Activated T-cell treated with anti-CD3 and anti-CD28 coated beads, Interleukin-2, amount 50 U/mL, for 72 hours (primary cell): ENCODE measurements at regions not wholly inside any gene's neighbourhood (a gene's known extent, or its start where the extent isn't known, plus 50 kb on each side); places are given as distances from the start of the nearest gene placed in this dataset.

Source experiments
- ATAC-seq, 2 donors: fragments of 150-1000 bp; cut with Tn5 transposase; replicated peaks in 1 of 2; 2 replicates each; pipeline ENCODE4 v1.10.0; 2021; ENCODE audit warnings: moderate library complexity in 2 of 2, mild to moderate bottlenecking in 1 of 2
- DNase-seq, 2 donors: peaks; one replicate each; pipeline ENCODE4 v3.0.0; 2021 to 2022; ENCODE audit warnings: mixed read lengths in 1 of 2
- H3K27ac Mint-ChIP-seq: one replicate; pipeline ENCODE4 v1.8.0; 2022; ENCODE audit warnings: mild to moderate bottlenecking, moderate library complexity, mixed read lengths
- H3K27me3 Mint-ChIP-seq: one replicate; pipeline ENCODE4 v1.8.0; 2022; ENCODE audit warnings: low read depth, mixed read lengths
- H3K36me3 Mint-ChIP-seq, 2 donors: one replicate each; pipeline ENCODE4 v1.8.0; 2022; ENCODE audit warnings: mixed read lengths in 2 of 2, mild to moderate bottlenecking in 1 of 2; ENCODE audit not compliant: insufficient read depth in 2 of 2
- H3K4me1 Mint-ChIP-seq: one replicate; pipeline ENCODE4 v1.8.0; 2022; ENCODE audit warnings: low read depth, mixed read lengths
- H3K4me3 Mint-ChIP-seq, 2 donors: one replicate each; pipeline ENCODE4 v1.8.0; 2022; ENCODE audit warnings: mild to moderate bottlenecking in 2 of 2, mixed read lengths in 2 of 2, moderate library complexity in 2 of 2
- H3K9me3 Mint-ChIP-seq, 2 donors: one replicate each; pipeline ENCODE4 v1.8.0; 2022; ENCODE audit warnings: mixed read lengths in 2 of 2

DNA sequence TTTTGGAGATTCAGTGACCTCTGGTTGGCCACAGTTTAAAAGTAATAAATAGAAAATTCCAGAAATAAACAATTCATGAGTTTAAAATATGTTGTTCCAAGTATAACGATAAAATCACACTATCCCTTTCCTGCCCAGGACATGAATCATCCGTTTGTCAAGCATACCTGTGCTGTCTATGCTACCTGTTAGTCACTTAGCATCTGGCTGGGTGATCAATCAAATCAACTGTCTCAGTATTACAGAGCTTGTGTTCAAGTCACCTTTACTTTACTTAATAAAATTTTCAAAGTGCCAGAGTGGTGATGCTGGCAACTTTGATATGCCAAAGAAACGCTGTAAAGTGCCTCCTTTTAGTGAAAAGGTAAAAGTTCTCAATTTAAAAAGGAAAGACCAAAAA, 979.5 kb upstream of the NDST4 start:
- DNase-seq (no peak), ATAC-seq (no peak)
- Mint-ChIP-seq H3K4me1 (no peaks in the 10 kb centered on the region), H3K4me3 (no peak overlapping the region), H3K36me3 (peaks cover 1 to 3% of the 10 kb centered on the region in 2 donors), H3K9me3 (peaks cover 5 to 8% of the 10 kb centered on the region in 2 donors), H3K27ac (no peak overlapping the region), H3K27me3 (no peaks in the 10 kb centered on the region)

DNA sequence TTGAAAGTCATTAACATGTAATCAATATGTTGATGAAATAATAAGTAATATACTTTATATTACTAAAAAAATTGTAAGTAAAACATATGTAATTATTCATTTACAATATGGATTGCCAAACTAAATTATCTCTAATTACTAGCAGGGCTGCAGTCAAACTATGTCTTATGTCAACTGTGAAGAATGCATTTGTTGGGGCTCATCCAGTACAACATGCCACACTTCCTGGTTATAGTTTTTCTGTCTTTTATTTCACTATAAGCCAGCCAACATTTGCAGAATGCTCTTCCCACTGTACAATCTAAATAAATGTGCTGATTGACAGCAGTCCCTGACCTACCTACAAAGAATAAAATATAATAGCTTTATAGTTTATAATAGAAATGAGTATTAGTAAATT, 975.4 kb upstream of the NDST4 start:
- ATAC-seq (no peak), DNase-seq (no peak)
- no peak overlapping the region for H3K4me3 Mint-ChIP-seq
- H3K9me3 Mint-ChIP-seq, result peaks cover 0 to 3% of the 10 kb centered on the region in 2 donors
- no peaks in the 10 kb centered on the region for H3K36me3 Mint-ChIP-seq
- no peak overlapping the region for H3K27ac Mint-ChIP-seq
- H3K27me3 Mint-ChIP-seq, result no peaks in the 10 kb centered on the region
- H3K4me1 Mint-ChIP-seq, result no peaks in the 10 kb centered on the region

DNA sequence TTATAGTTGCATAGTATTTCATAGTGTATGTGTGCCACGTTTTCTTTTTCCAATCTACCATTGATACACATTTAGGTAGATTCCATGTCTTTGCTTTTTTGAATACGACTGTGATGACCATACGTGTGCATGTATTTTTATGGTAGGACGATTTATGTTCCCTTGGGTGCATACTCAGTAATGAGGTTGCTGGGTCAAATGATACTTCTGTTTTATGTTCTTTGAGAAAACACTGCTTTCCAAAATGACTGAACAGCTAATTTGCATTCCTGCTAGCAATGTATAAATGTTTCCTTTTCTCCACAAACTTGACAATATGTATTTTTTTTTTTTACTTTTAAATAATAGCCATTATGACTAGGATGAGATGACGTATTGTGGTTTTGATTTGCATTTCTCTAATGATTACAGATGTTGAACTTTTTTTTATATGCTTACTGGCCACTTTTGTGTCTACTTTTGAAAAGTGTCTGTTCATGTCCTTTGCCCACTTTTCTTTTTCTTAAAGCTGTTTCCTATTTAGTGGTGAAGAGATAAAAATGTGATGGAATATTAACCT, 969.5 kb upstream of the NDST4 start:
- H3K27me3 Mint-ChIP-seq, result no peaks in the 10 kb centered on the region
- no peak overlapping the region for H3K4me3 Mint-ChIP-seq
- peaks cover 2 to 3% of the 10 kb centered on the region in 2 donors for H3K36me3 Mint-ChIP-seq
- ATAC-seq (no peak), DNase-seq (no peak)
- no peaks in the 10 kb centered on the region for H3K4me1 Mint-ChIP-seq
- H3K9me3 Mint-ChIP-seq, result peaks cover 1 to 15% of the 10 kb centered on the region in 2 donors
- no peak overlapping the region for H3K27ac Mint-ChIP-seq

DNA sequence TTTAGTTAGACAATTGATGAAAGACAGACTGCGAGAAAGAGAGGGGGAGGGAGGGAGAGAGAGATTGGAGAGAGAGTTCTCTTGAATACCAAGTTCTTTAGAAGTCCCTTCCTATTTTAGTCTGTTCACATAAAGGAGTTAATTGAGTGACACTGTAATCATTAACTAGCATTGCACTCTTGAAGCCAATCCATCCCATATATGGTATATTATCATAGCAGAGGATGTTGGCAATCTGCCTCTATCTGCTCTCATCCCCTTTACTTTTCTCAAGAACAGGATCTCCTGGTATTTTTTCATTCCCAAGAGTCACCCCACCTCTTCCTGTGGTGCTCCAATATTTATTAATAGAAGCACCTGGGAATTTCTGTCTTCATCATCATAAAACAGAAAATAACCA, 959.6 kb upstream of the NDST4 start:
- H3K4me3 Mint-ChIP-seq, result no peak overlapping the region
- no peak for DNase-seq
- no peaks in the 10 kb centered on the region for H3K4me1 Mint-ChIP-seq
- no peaks in the 10 kb centered on the region for H3K36me3 Mint-ChIP-seq
- H3K9me3 Mint-ChIP-seq, result peaks cover 6 to 11% of the 10 kb centered on the region in 2 donors
- no peak for ATAC-seq
- no peaks in the 10 kb centered on the region for H3K27me3 Mint-ChIP-seq
- H3K27ac Mint-ChIP-seq, result no peak overlapping the region

DNA sequence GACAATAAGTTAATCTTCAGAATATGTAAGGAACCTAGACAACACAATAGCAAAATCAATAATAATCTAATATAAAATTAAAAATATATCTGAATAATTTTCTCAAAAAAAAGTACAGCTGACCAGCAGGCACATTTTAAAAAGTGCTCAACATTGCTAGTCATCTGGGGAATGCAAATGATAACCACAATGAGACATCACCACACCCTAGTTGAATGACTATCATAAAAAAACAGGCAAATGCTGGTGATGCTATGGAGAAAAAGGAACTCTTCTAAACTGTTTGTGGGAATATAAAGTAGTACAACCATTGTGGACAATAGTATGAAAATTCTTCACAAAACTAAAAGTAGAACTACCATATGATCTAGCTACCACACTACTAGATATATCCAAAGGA, 956.9 kb upstream of the NDST4 start:
- H3K27ac Mint-ChIP-seq, result no peak overlapping the region
- H3K36me3 Mint-ChIP-seq, result peaks cover 0 to 3% of the 10 kb centered on the region in 2 donors
- H3K4me3 Mint-ChIP-seq, result no peak overlapping the region
- DNase-seq (no peak), ATAC-seq (no peak)
- H3K4me1 Mint-ChIP-seq, result no peaks in the 10 kb centered on the region
- peaks cover 6 to 8% of the 10 kb centered on the region in 2 donors for H3K9me3 Mint-ChIP-seq
- H3K27me3 Mint-ChIP-seq, result no peaks in the 10 kb centered on the region

DNA sequence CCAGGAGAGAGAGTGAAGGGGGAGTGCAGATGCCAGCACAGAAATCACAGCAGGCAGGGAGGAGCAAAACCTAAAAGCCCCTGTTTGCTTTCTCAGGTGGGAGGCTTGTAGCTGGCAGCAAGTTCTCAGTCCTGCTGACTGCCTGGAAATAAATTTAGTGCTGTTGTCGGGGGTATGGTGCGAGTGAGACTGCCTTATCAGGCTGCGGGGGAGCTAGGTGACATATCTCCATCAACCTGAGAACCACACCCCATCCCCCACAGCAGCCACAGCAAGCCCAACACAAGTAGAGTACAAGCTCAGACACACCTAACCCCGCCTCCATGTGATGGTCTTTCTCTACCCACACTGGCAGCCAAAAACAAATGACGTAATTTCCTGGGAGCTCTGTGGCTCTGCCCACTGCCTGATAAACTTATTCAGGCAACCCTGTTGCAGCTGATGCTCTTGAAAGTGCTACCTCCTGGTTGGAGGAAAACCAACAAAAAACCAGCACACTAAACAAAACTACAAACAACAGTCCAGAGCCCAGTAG, 953.4 kb upstream of the NDST4 start:
- ATAC-seq (no peak), DNase-seq (no peak)
- Mint-ChIP-seq H3K27me3 (no peaks in the 10 kb centered on the region), H3K4me1 (no peaks in the 10 kb centered on the region), H3K4me3 (no peak overlapping the region), H3K27ac (no peak overlapping the region), H3K9me3 (peaks cover 4 to 10% of the 10 kb centered on the region in 2 donors), H3K36me3 (peaks cover 0 to 3% of the 10 kb centered on the region in 2 donors)

DNA sequence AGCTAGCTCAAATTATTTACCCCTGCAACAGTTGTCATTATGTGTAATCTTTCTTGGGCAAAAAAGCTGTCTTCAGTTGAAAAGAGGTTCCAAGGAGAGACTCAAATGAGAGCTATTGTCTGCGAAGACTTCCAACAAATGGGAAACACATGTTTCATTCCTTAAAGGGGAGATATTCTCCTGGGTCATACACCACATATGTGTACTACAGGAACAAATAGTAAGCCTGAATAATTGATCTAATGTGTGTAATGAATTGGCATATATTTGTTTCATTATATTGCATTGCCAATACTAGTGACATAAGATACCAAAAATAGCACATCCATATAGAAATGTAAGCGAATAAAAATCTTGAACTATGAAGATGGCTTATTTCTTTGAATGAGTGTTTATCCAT, 950.9 kb upstream of the NDST4 start:
- DNase-seq (no peak), ATAC-seq (no peak)
- Mint-ChIP-seq H3K27ac (no peak overlapping the region), H3K36me3 (peaks cover 0 to 3% of the 10 kb centered on the region in 2 donors), H3K4me1 (no peaks in the 10 kb centered on the region), H3K27me3 (no peaks in the 10 kb centered on the region), H3K9me3 (peaks cover 2 to 8% of the 10 kb centered on the region in 2 donors), H3K4me3 (no peak overlapping the region)

DNA sequence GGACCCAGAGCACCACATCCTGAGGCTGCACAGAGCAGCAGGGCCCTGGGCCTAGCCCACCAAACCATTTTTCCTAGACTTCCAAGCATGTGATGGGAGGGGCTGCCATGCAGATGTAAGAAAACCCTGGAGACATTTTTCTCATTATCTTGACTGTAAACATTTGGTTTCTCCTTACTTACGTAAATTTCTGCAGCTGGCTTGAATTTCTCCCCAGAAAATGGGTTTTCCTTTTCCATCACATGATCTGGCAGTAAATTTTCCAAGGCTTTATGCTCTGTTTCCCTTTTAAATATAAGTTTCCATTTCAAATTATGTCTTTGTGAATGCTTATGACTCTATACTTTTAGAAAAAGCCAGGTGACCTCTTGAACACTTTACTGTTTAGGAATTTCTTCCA, 945.9 kb upstream of the NDST4 start:
- DNase-seq (no peak), ATAC-seq (no peak)
- peaks cover 0 to 2% of the 10 kb centered on the region in 2 donors for H3K9me3 Mint-ChIP-seq
- H3K27me3 Mint-ChIP-seq, result no peaks in the 10 kb centered on the region
- no peak overlapping the region for H3K4me3 Mint-ChIP-seq
- no peaks in the 10 kb centered on the region for H3K4me1 Mint-ChIP-seq
- H3K27ac Mint-ChIP-seq, result no peak overlapping the region
- no peaks in the 10 kb centered on the region for H3K36me3 Mint-ChIP-seq

DNA sequence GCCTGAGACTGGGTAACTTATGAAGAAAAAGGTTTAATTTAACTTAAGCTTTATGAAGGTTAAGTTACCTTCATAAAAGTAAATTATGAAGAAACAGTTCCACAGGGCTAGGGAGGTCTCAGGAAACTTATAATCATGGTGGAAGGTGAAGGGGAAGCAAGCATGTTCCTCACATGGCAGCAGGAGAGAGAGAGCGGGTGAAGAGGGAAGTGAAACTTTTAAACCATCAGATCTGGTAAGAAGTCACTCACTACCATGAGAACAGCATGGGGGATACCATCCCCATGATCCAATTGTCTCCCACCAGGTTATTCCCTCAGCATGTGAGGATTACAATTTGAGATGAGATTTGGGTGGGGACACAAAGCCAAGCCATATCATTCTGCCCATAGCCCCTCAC, 944.7 kb upstream of the NDST4 start:
- no peak for DNase-seq
- H3K9me3 Mint-ChIP-seq, result no peaks in the 10 kb centered on the region
- ATAC-seq, result no peak
- no peaks in the 10 kb centered on the region for H3K36me3 Mint-ChIP-seq
- H3K4me3 Mint-ChIP-seq, result no peak overlapping the region
- H3K27me3 Mint-ChIP-seq, result no peaks in the 10 kb centered on the region
- H3K4me1 Mint-ChIP-seq, result no peaks in the 10 kb centered on the region
- H3K27ac Mint-ChIP-seq, result no peak overlapping the region

DNA sequence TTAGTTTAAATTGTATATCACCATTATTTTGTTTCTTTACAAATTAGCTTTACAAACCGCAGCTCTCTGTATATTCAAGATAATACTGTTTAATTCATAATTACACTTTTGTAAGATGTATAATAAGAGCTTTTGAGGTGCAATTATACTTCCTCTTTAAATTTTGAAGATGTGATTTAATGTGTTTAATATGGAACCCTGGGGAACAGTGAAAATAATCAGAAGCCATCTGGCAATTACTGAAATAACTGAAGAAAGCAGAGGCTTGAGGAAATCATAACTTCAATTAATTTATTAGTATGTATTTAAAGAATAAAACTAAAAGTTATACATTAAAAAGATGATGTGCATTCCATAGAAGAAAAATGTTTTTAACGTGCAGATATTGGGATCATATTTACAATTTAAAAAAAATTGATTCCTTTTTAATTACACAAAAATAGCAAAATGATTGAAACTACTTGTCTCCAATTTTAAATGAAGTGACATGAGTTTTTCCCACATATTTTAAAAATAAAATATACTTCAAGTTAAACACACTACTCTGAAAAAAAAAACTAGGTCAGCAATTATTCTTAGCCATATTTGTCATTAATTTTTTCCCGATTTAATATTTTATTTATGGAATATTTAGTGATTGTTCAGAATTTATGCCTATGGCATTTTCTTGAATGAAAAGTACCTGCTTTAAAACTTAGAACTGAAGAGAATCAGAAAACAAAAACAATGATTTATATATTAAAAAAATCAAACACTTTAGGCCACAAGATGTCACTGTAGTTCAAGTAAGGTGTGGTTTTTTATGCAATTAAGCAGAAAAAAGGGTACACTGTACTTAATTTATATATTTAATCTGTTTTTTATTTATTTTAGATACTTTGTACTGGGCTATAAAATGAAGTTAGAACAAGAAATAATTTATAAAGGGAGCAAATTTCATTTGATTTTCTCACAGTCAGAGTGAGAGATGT, 942.7 kb upstream of the NDST4 start:
- DNase-seq (no peak), ATAC-seq (no peak)
- H3K36me3 Mint-ChIP-seq, result no peaks in the 10 kb centered on the region
- H3K27ac Mint-ChIP-seq, result no peak overlapping the region
- no peaks in the 10 kb centered on the region for H3K4me1 Mint-ChIP-seq
- H3K27me3 Mint-ChIP-seq, result no peaks in the 10 kb centered on the region
- H3K9me3 Mint-ChIP-seq, result no peaks in the 10 kb centered on the region
- no peak overlapping the region for H3K4me3 Mint-ChIP-seq

DNA sequence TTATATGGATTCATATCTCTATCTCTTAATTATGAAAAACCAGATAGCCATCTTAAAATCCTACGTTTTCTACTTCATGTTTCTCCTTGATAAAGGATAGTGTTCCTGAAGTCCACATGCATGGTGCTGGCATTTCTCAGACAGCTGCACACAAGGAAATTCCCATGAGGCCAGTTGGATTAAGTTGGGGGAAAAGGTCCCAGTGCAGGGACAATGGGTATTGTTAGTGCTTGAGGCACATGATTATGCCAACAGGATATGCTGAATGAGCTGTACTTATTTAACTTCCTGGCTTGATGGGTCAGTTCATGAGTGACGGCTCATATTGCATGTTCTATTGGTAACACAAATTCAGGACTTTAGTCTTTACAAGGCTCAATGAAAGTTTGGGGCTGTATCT, 913.9 kb upstream of the NDST4 start:
- Mint-ChIP-seq H3K27me3 (no peaks in the 10 kb centered on the region), H3K27ac (no peak overlapping the region), H3K4me3 (no peak overlapping the region), H3K36me3 (no peaks in the 10 kb centered on the region), H3K9me3 (peaks cover 0 to 2% of the 10 kb centered on the region in 2 donors), H3K4me1 (no peaks in the 10 kb centered on the region)
- DNase-seq (no peak), ATAC-seq (no peak)

DNA sequence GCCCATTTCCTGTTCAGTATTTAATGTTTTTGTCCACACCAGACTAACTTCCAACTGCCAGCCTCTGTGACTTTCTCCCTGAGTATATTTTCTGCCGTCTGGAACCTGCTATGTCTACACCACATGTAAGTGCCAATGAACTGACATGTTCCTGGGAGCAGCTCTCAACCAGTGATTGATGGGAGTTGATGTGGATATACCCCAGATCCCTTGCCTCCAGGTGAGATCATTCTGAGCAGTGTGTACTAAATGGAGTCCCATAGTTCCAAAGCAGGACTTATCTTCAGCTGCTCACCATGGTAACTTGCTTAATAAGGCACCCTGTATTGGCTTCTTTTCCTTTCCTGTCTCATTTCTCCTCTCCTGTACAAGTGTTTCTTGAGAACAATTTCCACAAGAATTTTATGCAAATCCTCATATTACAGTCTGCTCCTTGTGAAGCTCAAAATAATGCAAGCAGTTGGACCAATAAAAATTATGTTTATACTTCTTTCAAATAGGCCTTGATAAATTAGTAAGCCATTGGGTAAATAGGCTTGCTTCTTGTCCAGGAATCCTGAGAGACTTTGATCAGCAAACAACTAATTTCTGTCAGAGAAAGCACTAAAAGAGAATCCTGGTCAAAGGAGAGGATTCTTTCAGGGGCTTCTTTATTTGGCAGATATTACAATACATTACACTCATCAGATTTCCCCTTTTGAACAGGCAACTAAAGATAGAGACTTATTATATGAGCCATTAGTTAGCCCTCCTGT, 911.7 kb upstream of the NDST4 start:
- no peaks in the 10 kb centered on the region for H3K4me1 Mint-ChIP-seq
- no peaks in the 10 kb centered on the region for H3K27me3 Mint-ChIP-seq
- no peak overlapping the region for H3K27ac Mint-ChIP-seq
- no peaks in the 10 kb centered on the region for H3K36me3 Mint-ChIP-seq
- DNase-seq (no peak), ATAC-seq (no peak)
- H3K4me3 Mint-ChIP-seq, result no peak overlapping the region
- H3K9me3 Mint-ChIP-seq, result peaks cover 3 to 6% of the 10 kb centered on the region in 2 donors

DNA sequence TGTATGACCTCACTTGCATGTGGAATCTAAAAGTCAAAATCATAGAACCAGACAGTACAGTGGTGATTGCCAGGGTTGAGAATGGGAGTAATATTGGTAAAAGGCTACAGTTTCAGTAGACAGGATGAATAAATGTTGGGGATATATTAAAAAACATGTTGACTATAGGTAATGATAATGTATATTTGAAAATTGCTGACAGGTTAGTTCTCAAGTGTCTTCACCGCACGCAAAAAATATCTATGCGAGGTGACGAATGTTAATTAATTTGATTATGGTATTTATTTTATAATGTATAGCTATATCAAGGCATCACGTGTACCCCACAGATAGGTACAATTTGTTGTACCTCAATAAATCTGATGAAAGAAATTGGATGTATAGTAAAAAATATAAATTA, 909.6 kb upstream of the NDST4 start:
- Mint-ChIP-seq H3K4me1 (no peaks in the 10 kb centered on the region), H3K27ac (no peak overlapping the region), H3K9me3 (peaks cover 8 to 10% of the 10 kb centered on the region in 2 donors), H3K36me3 (peaks cover 1 to 3% of the 10 kb centered on the region in 2 donors), H3K27me3 (no peaks in the 10 kb centered on the region), H3K4me3 (no peak overlapping the region)
- no peak for ATAC-seq
- DNase-seq, result no peak
